ENCODE measurements at regions not wholly inside any gene's neighbourhood (a gene's known extent, or its start where the extent isn't known, plus 50 kb on each side); places are given as distances from the start of the nearest gene placed in this dataset.
"Not testable (repeated sequence)": the region's sequence is repeated elsewhere in the genome, so short reads cannot be mapped to it uniquely, and the experiment has no call there.

- DNase-seq (ENCODE audit: low spot score) = no peak
Measured at GRCh38 chr18:27378431-27379095, 193.5 kb upstream of the CHST9 start.

DNA sequence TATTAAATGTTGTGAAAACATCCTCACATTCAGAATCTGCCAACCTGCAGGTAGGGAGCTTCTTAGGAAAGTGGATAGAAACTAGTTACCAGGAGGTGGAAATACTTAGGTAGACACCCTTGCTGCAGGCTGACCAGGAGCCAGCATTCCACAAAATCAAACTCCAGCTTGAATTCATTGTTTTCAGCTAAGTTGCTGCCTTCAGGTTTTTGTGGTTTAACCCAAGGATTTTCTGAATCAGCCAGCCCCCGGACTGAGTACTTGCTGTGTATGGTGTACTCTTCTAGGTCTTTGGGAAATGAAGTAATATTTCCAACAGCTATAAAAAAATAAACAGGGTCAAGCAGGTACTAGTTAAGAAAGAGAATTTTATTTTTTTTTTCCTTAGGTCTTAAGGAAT, 192.1 kb upstream of the CHST9 start:
- DNase-seq (ENCODE audit: low spot score) = no peak

DNA sequence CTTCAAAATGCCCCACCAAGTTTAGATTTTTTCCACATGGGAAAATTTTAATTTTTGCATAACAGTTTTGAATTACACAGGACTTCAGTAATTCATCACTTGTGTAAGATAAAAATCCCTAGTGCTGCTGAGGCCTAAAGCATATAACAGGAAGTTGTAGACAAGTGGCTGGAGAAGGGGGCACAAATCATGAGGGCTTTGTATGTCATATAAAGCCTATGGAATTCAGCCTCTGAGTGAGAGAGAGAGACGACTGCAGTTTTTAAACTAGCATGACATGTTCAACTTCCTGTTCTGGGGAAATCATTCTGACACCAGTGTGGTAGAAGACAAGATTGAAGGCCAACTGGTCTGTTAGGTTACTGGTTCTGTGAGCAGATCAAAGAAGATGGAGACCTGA, 187.3 kb upstream of the CHST9 start:
- DNase-seq (ENCODE audit: low spot score) = no peak

GRCh38 chr18:27366665-27367064, 181.6 kb upstream of the CHST9 start:
- DNase-seq (ENCODE audit: low spot score) = no peak

DNA sequence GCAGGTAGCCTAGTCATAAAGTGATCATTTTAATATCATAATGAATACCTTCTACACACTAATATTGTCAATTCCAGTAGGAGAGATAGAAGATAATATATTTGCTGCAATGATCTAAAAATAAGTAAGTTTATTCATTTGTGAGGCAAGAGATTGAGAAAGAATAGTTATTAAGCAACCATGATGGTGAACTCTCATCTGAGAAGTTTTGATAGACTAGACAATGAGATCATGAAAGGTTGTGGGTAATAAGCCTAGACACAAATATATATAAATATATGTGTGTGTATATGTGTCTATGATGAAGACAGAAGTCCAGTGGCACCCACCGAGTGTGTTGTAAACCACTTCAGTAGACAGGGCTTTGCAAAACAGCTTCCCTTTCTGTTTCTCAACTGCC, 181.0 kb upstream of the CHST9 start:
- DNase-seq (ENCODE audit: low spot score) = no peak

- DNase-seq (ENCODE audit: low spot score) = no peak
Measured at GRCh38 chr18:27363872-27364271, 178.8 kb upstream of the CHST9 start.

- DNase-seq (ENCODE audit: low spot score) = no peak
Measured at GRCh38 chr18:27361477-27361876, 176.4 kb upstream of the CHST9 start.

GRCh38 chr18:27355308-27355707, 170.2 kb upstream of the CHST9 start:
- DNase-seq (ENCODE audit: low spot score) = no peak

DNA sequence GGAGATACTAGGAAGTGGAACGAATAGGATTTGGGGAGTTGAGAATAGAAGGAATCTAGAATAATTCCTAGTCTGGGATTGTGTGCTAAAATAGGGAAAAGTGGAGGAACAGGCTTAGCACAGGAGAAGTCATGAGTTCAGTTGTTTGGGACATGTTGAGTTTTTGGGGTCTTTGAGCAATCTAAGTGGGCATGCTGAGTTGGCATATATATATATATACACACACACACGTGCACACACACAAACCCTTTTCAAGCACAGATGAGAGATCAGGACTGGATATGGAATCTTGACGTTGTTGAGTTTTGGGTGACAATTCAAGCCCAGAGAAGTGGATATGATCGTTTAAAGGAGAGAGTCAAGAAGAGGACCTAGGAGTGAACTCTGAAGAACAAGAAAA, 168.2 kb upstream of the CHST9 start:
- no peak for DNase-seq (ENCODE audit: low spot score)

GRCh38 chr18:27349284-27349882, 164.3 kb upstream of the CHST9 start:
- DNase-seq (ENCODE audit: low spot score) = no peak

- DNase-seq (ENCODE audit: low spot score) = no peak
Measured at GRCh38 chr18:27331606-27332005, 146.5 kb upstream of the CHST9 start.

DNA sequence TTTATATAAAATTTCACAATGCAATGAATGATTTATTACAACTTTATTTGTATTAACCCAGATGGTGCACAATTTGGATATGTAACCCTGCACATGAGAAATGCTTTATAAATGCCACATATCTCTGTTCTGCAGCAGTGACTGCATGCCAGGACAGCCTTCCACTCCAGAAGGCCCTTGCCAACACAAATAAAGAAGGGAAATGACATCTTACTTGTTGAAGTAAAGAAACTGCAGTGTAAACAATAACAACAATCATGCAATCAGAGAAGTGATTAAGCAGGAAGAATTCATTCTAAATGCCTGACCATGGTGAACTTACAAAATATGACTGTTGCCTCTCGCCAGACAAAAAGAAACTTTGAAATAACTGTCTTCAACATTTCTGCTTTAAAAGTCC, 129.9 kb upstream of the CHST9 start:
- DNase-seq (ENCODE audit: low spot score) = no peak

GRCh38 chr18:27313678-27314077, 128.6 kb upstream of the CHST9 start:
- no peak for DNase-seq (ENCODE audit: low spot score)

GRCh38 chr18:27312853-27313252, 127.7 kb upstream of the CHST9 start:
- DNase-seq (ENCODE audit: low spot score) = no peak

GRCh38 chr18:27312153-27312552, 127.0 kb upstream of the CHST9 start:
- DNase-seq (ENCODE audit: low spot score) = no peak

- no peak for DNase-seq (ENCODE audit: low spot score)
Measured at GRCh38 chr18:27311114-27311513, 126.0 kb upstream of the CHST9 start.

GRCh38 chr18:27301615-27302378, 116.7 kb upstream of the CHST9 start:
- no peak for DNase-seq (ENCODE audit: low spot score)

DNA sequence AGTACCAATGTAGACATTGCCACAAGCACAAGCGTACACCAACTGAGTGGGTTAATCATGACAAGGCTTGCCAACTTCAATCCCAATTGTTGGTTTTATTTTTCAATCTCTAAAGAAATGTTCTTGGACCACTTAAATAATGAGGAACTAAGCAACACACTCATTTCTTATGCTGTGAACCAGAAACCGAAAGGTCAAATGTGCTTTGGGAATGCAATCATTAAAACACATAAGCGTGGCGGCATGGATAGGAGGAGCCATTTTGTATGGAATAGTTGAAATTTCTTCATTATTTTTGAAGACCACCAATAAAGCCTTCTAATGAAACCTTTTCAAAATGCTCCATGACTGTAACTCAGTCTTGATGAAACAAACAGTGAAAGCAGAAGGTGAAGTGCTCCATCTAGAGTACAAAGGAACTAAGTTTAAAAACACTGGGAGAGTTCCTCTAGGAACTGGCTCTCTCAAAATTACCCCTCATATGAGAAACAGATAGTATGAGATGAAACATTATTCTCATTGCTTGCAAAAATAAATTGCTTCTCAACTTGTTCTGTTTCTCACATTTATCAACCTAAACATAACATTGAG, 113.2 kb upstream of the CHST9 start:
- no peak for DNase-seq (ENCODE audit: low spot score)

- DNase-seq (ENCODE audit: low spot score) = not testable (repeated sequence)
Measured at GRCh38 chr18:27285973-27286562, 101.0 kb upstream of the CHST9 start.

DNA sequence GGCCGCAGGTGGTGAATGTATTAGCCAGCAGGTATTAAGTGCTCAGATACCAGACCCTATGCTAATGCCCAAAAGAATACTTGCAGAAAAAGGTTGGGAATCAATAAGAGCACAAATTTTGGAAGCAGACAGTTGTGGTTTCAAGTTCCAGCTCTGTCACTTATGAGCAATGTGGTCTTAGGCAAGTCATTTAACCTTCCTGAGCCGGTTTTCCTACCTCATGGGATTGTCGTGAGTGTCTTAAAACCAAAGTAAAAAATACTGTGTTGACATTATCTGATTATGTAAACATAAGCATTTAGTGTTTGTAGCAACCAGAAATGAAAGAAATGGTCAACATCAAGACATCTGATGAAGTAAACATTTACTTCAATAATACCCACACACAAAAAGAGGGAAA, 93.0 kb upstream of the CHST9 start:
- no peak for DNase-seq (ENCODE audit: low spot score)

DNA sequence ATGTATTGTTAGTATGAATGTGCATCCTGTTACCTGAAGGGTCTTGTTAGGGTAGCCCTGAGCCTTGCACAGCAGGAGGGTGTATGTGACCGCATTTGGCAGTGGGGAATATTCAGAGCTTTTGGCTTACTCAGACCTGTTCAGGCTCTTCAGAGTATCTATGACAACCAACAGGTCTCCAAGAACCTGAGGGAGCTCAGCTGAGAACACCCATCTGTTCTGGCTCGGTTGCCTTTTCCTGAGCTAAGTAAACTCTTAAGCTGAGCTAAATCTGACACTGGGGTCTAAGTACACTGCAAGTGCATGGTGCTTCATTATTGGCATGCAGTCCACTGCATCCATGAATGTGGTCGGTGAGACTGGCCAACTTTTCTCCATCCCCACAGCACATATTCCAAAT, 92.4 kb upstream of the CHST9 start:
- DNase-seq (ENCODE audit: low spot score) = no peak

DNA sequence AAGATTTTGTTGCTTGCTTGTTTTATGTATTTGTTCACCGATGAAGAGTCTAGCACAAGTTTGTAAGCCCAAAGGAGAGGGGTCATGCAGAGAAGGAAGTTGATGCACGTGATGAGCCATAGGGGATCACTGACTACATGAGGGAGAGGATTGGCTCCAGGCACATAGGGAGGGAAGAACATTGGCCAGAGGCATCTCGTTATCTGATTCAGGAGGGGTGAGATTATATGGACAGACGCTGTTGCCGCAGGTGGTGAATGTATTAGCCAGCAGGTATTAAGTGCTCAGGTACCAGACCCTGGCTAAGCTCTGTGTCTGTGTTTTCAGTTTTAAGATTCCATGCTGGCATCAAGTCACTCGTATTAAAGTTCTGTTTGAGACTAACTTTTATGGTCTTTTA, 91.8 kb upstream of the CHST9 start:
- DNase-seq (ENCODE audit: low spot score) = no peak

GRCh38 chr18:27276479-27276878, 91.4 kb upstream of the CHST9 start:
- no peak for DNase-seq (ENCODE audit: low spot score)

Measured in left forelimb (tissue), 1 donor.